Nephron (organoid): ENCODE measurements at regions not wholly inside any gene's neighbourhood (a gene's known extent, or its start where the extent isn't known, plus 50 kb on each side); places are given as distances from the start of the nearest gene placed in this dataset.

Experiments
- H3K27ac Mint-ChIP-seq, 3 experiments: 2 replicates each; pipeline ENCODE4 v1.8.0; 2020; ENCODE audit warnings: mixed read lengths in 3 of 3, mild to moderate bottlenecking in 2 of 3, moderate library complexity in 1 of 3
- H3K27me3 Mint-ChIP-seq: 2 replicates; pipeline ENCODE4 v1.8.0; 2021; ENCODE audit warnings: low read depth, mild to moderate bottlenecking, moderate library complexity, mixed read lengths
- H3K36me3 Mint-ChIP-seq: 2 replicates; pipeline ENCODE4 v1.8.0; 2020; ENCODE audit warnings: low read depth, mixed read lengths
- H3K4me1 Mint-ChIP-seq: 2 replicates; pipeline ENCODE4 v1.8.0; 2020; ENCODE audit warnings: mixed read lengths
- H3K4me3 Mint-ChIP-seq, 3 experiments: 2 replicates each; pipeline ENCODE4 v1.8.0; 2020; ENCODE audit warnings: mild to moderate bottlenecking in 3 of 3, mixed read lengths in 3 of 3, moderate library complexity in 2 of 3
- H3K9me3 Mint-ChIP-seq: 2 replicates; pipeline ENCODE4 v1.8.0; 2020; ENCODE audit warnings: mixed read lengths
- CTCF ChIP-seq, 3 experiments: fragments of 200-600 bp; sonication (generic); IDR thresholded peaks; one replicate each; pipeline ENCODE4 v1.5.0; 2021; ENCODE audit warnings: antibody characterized with exemption in 3 of 3; ENCODE audit not compliant: unreplicated experiment in 3 of 3

- Mint-ChIP-seq H3K4me1 (no peaks in the 10 kb centered on the region), H3K36me3 (no peaks in the 10 kb centered on the region), H3K4me3 (no peak overlapping the region), H3K27ac (no peak overlapping the region), H3K27me3 (no peaks in the 10 kb centered on the region), H3K9me3 (no peaks in the 10 kb centered on the region)
- no peak for TF ChIP-seq CTCF (IDR thresholded peaks at IDR 0.05; ENCODE audit: unreplicated experiment in 3 of 3)
Measured at GRCh38 chr3:163548015-163548414, 1530.3 kb downstream of the SI start.

- Mint-ChIP-seq H3K27ac (no peak overlapping the region), H3K36me3 (no peaks in the 10 kb centered on the region), H3K4me1 (no peaks in the 10 kb centered on the region), H3K4me3 (no peak overlapping the region), H3K27me3 (no peaks in the 10 kb centered on the region), H3K9me3 (no peaks in the 10 kb centered on the region)
- TF ChIP-seq CTCF (IDR thresholded peaks at IDR 0.05; ENCODE audit: unreplicated experiment in 3 of 3), result no peak
Measured at GRCh38 chr3:163547014-163547685, 1531.1 kb downstream of the SI start.

- H3K9me3 Mint-ChIP-seq, result no peaks in the 10 kb centered on the region
- no peak overlapping the region for H3K4me3 Mint-ChIP-seq
- H3K4me1 Mint-ChIP-seq, result no peaks in the 10 kb centered on the region
- TF ChIP-seq CTCF (IDR thresholded peaks at IDR 0.05; ENCODE audit: unreplicated experiment in 3 of 3), result no peak
- H3K27me3 Mint-ChIP-seq, result no peaks in the 10 kb centered on the region
- H3K36me3 Mint-ChIP-seq, result no peaks in the 10 kb centered on the region
- H3K27ac Mint-ChIP-seq, result no peak overlapping the region
Measured at GRCh38 chr3:163543662-163544061, 1534.6 kb downstream of the SI start.

GRCh38 chr3:163541629-163542028, 1536.7 kb downstream of the SI start:
- H3K27me3 Mint-ChIP-seq, result no peaks in the 10 kb centered on the region

GRCh38 chr3:163538387-163538786, 1539.9 kb downstream of the SI start:
- Mint-ChIP-seq H3K27ac (no peak overlapping the region), H3K4me1 (no peaks in the 10 kb centered on the region), H3K9me3 (no peaks in the 10 kb centered on the region), H3K36me3 (no peaks in the 10 kb centered on the region), H3K4me3 (no peak overlapping the region), H3K27me3 (no peaks in the 10 kb centered on the region)
- TF ChIP-seq CTCF (IDR thresholded peaks at IDR 0.05; ENCODE audit: unreplicated experiment in 3 of 3), result no peak

More at GRCh38 chr3:163541629-163542028, 1536.7 kb downstream of the SI start:
- Mint-ChIP-seq H3K36me3 (no peaks in the 10 kb centered on the region), H3K4me3 (no peak overlapping the region), H3K27ac (no peak overlapping the region), H3K4me1 (no peaks in the 10 kb centered on the region), H3K9me3 (no peaks in the 10 kb centered on the region)
- no peak for TF ChIP-seq CTCF (IDR thresholded peaks at IDR 0.05; ENCODE audit: unreplicated experiment in 3 of 3)

- Mint-ChIP-seq H3K36me3 (no peaks in the 10 kb centered on the region), H3K4me1 (no peaks in the 10 kb centered on the region), H3K27me3 (no peaks in the 10 kb centered on the region), H3K27ac (no peak overlapping the region), H3K9me3 (no peaks in the 10 kb centered on the region), H3K4me3 (no peak overlapping the region)
- no peak for TF ChIP-seq CTCF (IDR thresholded peaks at IDR 0.05; ENCODE audit: unreplicated experiment in 3 of 3)
Measured at GRCh38 chr3:163533381-163533780, 1544.9 kb downstream of the SI start.
